GM12873 (cell line): ENCODE measurements at regions not wholly inside any gene's neighbourhood (a gene's known extent, or its start where the extent isn't known, plus 50 kb on each side); places are given as distances from the start of the nearest gene placed in this dataset.

Experiments used
- TF ChIP-seq, protein P1 (sequence below): IDR thresholded peaks from 2 replicates; pipeline ENCODE4 v1.5.1; 2012; ENCODE audit warnings: low read depth, mild to moderate bottlenecking, moderate library complexity, low read length, control low read depth; ENCODE audit not compliant: insufficient read depth; ENCODE audit errors: missing control alignments

DNA sequence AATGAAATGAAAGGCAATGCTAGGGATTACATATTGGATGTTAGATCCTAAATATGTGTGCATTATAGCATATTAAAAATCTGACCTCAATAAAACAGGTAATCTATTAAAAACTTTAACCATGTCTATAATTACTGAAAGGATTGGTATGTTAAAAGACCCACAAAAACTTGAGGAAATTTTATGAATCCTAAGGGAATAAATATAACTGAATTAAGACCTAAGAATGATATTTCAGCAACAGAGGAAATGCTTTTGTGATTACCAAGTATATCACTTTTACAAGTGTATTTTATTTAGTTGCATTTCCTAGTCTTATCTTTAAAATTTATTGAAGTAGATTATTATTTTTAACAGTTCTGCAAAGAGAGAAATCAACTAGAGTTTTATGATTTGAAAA is 571.5 kb downstream of the HDGFL1 start:
- TF ChIP-seq, protein P1, sequence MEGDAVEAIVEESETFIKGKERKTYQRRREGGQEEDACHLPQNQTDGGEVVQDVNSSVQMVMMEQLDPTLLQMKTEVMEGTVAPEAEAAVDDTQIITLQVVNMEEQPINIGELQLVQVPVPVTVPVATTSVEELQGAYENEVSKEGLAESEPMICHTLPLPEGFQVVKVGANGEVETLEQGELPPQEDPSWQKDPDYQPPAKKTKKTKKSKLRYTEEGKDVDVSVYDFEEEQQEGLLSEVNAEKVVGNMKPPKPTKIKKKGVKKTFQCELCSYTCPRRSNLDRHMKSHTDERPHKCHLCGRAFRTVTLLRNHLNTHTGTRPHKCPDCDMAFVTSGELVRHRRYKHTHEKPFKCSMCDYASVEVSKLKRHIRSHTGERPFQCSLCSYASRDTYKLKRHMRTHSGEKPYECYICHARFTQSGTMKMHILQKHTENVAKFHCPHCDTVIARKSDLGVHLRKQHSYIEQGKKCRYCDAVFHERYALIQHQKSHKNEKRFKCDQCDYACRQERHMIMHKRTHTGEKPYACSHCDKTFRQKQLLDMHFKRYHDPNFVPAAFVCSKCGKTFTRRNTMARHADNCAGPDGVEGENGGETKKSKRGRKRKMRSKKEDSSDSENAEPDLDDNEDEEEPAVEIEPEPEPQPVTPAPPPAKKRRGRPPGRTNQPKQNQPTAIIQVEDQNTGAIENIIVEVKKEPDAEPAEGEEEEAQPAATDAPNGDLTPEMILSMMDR = no peak

DNA sequence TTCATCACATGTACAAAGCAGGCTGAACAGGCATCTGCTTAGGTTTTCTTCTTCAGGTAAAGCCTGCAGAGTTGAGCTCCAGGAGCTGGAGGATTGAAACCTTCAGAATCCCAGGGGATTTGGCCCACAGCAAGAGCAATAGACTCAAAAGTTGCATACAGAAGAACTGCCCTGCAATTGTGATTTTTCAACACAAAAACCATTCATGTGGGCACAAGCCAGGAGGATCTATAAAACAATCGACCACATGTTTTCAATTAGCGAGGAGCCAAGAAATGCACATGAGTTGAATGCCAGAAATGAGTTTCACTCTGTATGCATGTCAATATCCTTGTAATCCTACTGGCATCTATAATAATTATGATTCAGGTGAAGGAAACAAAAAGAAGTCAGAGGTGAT is 576.4 kb downstream of the HDGFL1 start:
- TF ChIP-seq, protein P1 = no peak

DNA sequence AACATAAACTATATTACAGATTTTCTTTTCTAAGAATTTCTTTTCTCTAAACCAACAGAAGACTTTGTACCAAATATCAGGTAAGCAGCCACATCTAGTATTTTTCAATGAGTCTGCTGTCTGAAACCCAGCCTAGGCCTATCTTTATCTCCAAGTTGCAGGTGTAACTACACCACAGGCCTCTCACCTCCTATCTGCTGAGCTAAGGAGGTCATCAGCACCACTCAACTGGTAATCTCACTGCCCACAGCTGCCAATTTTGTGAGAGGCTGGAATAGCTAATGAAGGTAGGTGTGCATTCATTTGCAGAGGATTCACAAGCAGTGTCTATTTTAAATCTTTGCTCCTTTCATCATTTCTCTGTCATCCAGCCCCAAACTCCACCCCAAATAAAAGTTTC is 584.8 kb downstream of the HDGFL1 start:
- TF ChIP-seq, protein P1 = no peak

DNA sequence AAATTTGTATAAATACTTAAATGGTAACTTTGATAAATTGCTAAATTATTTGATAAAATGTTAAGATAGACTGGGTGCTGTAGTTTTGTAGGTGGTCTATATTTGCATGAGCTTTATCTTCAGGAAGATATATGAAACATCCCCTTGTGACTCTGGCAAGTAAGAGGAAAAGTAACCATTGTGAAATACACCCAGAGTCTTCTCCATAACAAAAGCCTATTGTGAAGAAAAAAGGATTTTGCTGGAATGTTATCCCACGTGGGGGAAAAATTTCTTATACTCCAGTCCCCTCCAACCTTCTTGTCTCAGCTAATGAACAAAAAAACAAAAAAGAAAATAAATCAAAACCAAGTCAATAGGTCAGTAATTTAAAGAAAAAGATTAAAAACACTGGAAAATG is 600.7 kb downstream of the HDGFL1 start:
- TF ChIP-seq, protein P1 = no peak

DNA sequence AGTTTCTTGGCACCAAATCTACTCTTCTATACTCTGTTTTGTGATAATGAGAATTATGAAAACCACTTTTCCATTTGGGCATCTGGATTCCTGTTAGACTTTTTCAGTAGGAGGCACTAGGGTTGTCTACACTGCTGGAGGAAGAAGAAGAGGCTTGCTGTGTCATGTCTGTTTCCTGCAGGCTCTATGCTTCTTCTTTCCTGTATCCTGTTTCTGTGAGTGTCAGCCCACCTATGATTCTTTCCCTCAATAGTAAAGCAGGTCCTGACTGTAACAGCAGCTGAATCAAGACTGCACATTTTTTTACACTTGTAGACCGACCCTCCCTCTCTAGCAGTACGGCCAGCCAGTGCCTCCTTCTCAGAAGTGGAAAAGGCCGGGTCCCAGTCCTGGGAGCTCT is 603.9 kb downstream of the HDGFL1 start:
- TF ChIP-seq, protein P1 = no peak

DNA sequence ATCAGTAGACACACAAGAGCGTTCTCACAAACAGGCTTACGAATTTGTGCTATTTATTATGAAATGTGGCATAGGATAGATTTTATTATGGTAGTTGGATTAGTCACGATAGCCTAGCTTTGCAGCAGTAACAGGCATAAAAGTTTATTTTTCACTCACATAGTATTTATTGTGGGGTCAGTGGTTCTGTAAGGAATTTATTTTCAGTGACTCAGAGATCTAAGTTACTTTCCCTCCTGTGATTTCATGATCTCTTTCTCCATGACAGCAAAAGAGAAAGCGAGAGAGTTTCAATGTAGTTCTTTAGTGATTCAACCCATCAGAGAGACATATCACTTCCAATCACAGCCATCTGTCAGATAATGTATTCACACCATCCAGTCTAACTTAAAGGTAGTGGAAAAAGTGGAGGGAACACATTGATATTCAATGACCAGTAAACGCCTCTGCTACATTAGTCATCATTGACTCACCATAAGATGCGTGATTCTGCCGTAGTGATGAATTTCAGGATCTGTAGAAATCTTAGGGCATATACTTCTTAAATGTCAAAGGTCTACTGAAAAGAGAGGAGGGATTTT is 605.5 kb downstream of the HDGFL1 start:
- TF ChIP-seq, protein P1 = no peak

DNA sequence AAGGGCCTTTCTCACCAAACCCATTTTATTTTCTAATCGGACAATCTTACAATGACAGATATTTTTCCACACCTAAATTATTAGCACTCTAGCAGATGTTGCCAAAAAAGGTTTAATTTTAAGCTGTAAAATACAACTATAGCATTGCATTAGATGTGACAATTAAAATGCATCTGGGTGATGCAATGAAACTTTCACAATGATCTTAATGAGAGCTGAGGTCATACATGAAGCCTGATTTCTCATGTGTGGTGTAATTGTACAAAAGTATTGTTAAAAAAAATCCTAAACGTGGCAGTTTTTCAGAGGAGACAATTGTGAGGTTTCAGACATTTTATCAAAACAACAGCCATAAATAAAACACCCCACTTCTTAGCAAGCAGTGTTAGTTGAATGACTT is 606.0 kb downstream of the HDGFL1 start:
- TF ChIP-seq, protein P1 = no peak
